HG03060 (cell line): ENCODE measurements at regions not wholly inside any gene's neighbourhood (a gene's known extent, or its start where the extent isn't known, plus 50 kb on each side); places are given as distances from the start of the nearest gene placed in this dataset.

Source experiments
- ATAC-seq: cut with Tn5 transposase; IDR thresholded peaks from one replicate; pipeline ENCODE4 v1.9.1; 2021; ENCODE audit warnings: low read depth, moderate number of reproducible peaks; ENCODE audit not compliant: unreplicated experiment

DNA sequence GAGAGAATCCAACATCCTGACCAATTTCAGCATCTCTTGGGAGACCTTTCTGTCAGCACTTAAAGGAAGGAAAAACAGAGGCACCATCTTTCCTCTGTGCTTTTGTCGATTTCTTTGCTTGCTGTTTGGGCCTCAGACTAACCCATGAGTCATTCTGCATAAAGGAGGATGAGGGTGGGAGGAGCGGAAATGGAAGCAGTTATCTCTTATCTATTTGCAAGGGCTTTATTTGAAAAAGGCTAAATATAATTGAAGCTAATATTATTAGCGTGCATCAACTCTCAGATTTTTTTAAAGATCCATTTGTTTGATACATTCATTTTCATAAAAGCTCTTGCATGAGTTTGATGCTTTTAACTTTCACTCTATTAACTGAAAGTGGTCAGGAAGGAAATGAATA lies 72.9 kb downstream of the ZNF622 start:
- ATAC-seq: no peak

DNA sequence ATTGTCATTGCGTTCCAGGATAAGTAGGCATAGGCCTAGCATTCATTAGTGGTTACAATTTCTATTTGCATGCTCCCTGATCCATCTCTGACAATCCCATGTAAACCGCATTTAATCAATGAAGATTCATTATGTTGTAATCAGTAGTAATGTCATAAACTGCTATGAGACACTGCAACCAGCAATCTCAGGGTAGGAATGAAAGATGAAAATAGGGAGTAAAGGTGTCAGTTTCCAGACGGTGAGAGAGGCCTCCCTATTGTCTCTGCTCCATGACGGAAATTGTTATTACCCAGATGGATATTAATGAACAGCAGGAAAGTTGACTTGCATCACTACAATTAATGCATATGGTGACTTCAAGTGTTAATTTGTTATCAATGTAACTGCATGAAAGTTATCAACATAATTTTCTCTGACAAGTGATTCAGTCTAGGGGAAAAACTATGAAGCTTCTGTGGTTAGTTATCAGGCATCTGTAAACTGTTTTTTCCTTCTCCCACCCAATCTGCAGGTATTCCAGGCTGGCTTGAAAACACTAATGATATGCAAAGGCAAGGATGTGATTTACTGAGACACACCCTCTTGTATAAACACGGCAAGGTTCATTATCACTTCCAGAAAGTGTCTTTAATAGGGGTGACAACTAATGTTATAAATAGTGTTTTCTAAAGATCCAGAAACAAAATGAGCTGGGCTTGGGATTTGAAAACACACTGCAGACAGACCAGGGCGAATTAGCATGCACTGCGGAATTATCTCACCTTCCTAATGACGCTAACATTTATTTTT lies 73.5 kb downstream of the ZNF622 start:
- ATAC-seq: no peak

DNA sequence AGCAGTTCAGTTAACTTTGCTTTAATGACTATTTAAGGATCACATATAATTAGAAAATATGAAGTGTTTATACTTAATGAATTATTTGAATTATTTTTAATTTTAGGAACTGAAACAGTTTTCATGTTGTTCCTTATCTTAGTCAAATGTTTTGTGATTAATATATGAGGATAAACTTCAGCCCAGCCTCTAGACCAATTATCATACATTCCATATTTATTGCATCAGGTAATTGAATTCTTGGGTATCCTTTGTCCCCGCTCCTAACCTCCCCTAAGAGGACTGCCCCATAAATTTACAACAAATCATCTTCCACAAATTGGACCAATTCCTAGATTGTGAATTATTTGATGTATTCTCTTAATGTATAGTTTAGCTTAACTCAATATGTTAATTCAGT lies 74.8 kb downstream of the ZNF622 start:
- ATAC-seq: no peak

DNA sequence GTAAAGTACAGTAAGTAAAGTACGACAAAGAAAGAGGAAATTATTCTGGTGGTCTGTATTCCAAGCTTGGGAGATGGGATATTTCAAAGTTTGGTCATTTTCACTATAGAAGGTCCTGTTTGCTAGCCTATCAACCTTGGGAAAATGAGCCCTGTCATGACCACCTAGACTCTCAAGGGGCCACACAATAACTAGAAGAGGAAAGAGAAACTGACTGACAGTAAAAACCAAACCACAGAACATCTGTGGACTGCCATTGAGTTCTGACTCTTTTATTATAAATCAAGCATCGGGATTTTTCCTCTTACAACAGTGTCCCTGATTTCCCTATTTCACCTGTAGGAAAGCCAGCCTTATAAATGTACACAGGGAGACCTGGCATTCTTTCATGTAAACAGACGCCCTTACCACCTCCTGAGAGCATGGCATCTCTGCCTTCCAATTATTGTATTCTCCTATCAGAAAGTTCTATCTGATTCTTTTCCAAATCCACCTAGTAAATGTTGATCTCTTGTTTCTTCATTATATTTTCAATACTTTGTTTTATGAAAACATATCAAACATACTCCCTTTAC lies 80.0 kb downstream of the ZNF622 start:
- ATAC-seq: no peak

DNA sequence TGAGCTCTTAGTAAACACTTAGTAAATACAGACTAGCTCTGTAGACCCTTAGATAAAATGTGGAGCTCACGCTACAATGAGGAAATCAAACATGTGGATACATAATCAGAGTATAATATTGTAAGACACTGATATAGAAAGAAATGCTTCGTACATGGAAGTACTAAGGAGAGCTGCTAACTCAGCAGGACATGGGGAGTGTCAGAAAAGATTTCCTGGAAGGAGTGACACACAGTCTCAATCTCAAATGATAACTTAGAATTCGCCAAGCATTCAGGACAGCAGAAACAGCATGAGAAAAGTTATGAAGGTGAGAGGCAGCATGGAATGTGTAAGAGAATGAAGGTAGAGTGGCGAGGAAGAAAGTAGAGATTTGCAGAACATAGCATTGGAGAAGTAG lies 80.8 kb downstream of the ZNF622 start:
- no peak for ATAC-seq

DNA sequence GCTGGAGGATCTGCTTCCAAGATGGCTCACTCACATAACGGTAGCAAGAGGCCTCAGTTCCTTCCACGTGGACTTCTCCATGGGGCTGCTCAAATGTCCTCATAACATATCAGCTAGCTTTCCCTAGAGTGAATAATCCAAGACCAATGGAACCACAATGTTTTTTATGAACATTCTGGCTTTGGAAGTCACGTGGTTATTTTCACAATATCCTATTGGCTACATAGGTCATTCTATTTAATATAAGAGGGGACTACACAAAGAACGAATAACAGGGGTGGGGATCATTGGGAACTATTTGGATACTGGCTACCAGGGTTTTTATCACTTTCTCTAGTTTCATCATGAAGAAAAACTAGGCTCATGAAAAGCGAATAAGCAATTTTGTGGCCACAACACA lies 81.4 kb downstream of the ZNF622 start:
- no peak for ATAC-seq

DNA sequence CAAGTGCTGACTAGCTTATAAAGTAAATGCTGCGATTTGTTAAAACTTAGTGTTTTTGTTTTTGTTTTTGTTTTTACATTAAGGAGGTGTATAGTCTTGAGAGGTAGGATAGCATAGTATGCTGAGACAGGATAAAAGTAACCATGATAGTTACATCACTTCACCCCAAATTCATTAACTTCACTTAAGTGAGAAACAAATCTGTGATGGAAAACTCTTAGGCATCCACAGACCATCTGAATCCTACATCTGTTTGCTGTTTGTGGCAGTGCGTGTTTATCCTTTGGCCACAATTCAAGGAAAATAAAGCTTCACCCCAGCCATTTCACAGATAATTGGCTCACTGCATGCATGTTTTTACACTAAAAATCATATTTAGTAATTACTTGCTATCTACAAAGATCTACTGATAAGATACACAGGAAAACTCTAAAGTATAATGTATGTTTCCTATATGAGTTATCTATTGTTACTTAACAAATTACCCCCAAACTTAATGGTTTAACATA lies 82.0 kb downstream of the ZNF622 start:
- ATAC-seq: no peak

DNA sequence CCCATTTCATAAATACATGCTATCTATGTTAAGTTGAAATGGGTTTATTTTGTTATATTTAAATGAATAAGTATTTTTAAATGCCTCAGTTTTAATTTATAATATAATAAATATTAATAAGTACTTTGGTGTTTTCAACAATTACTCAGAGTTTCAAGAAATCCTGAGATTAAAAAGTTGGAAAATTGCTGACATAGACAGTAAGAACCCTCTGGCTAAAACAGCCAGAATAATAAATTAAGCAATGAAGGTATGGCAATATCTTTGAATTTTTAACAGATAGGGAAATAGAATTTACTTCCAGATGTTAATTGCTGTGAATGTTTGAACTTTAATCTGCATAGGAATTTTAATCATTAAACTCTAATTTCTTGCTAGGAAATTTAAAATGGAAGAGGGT lies 83.6 kb downstream of the ZNF622 start:
- ATAC-seq: no peak

DNA sequence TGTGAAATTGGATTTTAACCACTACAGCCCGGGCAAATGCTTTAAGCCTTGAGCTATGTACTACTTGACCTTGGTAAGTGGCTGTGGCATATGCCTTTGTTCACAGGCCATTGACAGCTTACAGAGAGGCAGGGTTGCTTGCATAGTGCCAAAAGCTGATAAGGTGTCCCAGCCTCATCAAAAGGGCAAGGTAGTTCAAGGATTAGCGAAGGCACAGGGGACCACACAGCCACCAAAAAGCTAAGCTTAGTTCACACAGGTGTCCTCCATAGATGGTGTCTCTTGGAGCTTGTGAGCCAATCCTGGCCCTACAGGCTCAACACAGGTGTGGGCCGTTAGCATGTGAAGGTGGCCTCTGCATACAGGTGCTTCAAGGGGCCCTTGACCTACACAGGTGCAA lies 86.8 kb downstream of the ZNF622 start:
- no peak for ATAC-seq

DNA sequence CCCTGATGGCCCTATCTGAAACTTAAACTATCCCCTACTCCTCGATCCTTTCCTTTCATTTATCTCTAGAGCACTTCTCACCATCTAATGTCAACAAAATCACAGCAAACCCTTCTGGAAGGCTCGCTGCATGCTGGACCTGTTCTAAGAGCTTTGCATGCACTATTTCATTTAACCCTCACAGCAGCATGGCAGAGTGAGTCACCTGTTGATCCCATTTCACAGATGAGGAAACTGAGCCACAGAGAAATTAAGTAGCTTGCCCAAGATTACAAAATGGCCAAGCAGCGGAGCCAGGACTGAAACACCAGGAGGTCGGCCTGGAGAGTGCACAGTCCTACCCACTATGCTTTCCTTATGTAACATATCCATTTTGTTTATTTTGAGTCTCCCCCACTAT lies 93.1 kb downstream of the ZNF622 start:
- no peak for ATAC-seq

DNA sequence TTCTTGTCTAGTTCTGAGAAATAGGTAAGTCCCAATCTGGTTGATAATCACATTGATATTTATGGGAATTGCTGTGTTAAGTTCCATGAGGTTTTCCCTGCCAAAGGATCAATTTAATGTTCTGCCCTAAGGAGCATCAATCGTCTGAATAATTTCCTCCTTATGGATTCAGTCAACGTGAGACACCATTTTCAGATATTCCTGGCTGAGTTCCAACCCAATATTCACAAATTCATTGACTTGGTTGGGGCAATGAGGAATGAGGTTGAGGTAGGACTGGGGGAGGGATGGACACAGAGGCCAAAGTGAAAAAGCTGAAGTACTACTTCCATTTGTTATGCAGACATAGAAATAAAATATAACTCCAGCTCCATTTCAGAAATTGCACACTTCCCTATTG lies 99.1 kb downstream of the ZNF622 start:
- ATAC-seq: no peak

DNA sequence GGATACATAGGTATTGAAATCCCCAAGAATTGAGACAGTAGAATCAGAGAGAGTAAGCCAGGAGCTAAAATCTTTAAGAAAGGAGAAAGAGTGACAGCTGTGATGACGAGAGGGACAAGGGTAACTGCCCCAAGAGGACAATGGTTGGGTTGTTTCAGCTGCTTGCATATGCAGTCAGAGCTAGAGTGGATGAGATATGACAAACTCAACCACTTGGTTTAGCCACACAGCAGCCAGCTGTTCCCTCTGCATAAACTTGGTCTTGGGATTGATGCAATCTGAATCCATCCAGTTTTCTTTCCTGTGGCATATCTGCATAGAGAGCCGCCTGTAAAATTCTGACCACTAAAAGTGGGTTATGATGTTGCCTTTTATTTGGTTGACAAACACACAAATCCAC lies 100.7 kb downstream of the ZNF622 start:
- ATAC-seq: no peak

DNA sequence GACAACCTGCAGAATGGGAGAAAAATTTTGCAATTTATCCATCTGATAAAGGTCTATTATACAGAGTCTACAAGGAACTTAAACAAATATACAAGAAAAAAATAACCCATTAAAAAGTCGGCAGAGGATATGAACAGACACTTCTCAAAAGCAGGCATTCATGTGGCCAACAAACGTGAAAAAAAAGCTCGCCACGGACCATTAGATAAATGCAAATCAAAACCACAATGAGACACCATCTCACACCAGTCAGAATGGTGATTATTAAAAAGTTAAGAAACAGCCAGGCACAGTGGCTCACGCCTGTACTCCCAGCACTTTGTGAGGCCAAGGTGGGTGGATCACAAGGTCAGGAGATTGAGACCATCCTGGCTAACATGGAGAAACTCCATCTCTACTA lies 112.2 kb downstream of the ZNF622 start:
- peak; percentile 79 for ATAC-seq

DNA sequence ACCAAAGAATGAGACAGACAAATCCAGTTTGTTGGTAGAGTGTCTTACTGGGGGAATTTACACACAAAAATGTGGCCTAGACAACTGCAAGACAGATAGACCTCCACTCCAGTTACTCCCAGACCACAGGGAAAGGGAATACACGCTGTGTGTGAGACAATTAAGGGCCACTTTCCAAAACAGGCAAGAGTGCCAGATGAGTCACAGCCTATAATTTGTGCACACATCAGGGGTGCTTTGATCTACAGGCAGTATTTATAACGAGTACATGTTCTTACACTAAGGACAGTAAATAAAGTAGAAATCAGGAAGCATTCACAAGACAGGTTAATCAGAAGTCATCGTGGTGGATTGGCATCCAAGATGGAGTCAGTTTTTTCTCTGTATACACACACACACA lies 114.8 kb downstream of the ZNF622 start:
- ATAC-seq: no peak

DNA sequence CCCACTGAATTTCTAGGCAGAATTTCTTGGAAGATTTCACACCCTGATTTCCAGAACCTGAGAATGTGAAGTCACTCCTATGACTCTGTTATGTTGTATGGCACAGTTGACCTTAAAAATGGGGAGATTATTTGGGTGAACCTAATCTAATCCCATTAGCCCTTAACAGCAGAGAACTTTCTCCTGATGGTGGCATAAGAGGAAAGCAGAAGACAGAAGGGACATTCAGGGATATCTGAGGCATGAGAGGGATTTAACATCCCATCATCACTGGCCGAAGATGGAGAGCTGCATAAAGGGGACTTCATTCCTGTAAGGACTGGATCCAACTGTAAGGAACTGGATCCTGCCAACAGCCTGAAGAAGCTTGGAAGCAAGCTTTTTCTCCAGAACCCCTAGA lies 119.2 kb downstream of the ZNF622 start:
- ATAC-seq: no peak

DNA sequence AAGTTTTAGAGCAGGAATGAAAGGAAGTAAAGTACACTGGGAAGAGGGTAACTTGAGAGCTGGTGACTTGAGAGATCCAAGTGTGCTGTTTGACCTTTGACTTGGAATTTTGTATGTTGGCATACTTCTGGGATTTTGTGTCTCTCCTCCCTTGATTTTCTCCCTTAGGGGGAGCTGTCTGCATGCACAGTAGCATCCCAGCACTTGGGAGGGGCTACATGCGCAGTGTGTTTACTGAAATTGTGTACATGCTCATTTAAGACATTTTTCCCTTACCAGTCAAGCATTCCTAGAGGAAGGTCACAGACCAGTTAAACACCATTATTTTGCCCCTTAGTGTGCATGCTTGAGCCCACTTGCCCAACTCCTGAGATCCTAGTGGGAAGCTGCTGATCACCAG lies 120.1 kb downstream of the ZNF622 start:
- ATAC-seq: no peak

DNA sequence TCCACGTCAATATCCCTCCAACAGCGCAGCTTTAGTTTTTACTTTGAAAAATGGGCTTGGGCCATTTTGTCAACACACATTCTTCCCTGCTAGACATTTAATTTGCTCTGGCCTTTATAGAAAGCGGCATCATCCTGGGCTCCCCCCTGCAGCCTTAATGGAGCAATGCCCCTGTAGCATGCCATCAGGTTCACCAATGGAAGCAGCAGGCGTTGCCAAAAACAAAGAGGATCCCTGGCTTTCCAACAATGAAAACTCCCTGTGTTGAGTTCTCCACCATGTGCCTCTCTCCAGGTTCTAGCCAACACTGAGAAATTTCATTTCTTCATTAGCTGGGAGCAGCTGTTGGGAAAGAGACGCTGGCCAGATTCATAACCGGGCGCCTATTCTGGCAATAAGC lies 139.5 kb downstream of the ZNF622 start:
- ATAC-seq: no peak

DNA sequence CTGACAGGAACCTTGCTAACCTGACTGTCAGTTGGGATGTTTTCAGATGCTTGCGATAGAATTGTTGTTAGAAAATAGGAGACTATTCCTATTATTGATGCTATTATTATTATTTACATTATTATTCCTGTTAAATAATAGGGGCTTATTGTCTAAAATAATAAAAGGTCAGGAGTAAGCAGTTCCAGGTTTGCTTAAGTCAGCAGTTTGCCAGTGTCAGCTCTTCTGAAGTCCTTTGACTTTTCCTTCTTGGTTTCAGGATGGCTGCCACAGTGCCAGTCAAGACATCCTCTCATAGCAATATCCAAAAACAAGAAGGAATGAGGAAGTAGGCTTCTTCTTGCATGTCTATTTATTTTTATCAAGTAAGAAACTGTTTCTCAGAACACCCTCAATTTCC lies 141.7 kb upstream of the MARCHF11 start:
- no peak for ATAC-seq

DNA sequence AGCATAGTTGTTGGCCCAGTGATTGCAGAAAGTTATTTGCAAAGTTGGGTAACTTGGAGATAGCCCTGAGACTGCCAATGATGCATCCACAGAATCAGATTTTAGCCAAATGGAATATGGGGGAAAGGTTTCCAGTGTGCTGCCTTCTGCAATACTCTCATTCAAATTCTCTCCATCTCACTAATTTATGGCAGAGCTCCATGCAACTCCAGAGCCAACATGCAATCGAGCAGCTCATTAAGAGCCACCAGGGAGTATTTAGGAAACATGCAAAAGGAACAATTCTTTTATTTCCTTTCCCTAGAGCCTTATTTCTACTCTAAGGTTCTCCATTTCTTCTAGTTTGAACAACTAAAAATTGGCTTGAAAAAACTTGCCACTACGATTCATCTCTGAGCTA lies 135.9 kb upstream of the MARCHF11 start:
- ATAC-seq: no peak

DNA sequence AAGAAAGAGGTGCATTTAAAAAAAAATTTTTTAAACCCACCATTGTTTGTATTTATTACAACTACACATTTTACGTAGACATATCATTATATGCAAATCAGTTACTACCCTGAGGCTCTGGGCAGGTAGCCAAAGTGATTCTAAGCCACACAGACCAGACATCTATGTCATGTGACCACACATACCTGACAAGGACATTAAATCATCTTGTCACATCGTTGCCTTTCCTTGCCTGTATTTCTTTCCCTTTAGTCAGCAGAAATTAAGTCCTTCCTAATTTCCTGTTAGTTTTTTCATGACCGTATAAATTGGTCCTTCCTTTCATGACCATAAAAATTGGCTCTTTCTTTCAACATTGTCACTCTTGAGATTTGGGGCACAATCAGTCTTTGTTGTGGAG lies 134.2 kb upstream of the MARCHF11 start:
- no peak for ATAC-seq

DNA sequence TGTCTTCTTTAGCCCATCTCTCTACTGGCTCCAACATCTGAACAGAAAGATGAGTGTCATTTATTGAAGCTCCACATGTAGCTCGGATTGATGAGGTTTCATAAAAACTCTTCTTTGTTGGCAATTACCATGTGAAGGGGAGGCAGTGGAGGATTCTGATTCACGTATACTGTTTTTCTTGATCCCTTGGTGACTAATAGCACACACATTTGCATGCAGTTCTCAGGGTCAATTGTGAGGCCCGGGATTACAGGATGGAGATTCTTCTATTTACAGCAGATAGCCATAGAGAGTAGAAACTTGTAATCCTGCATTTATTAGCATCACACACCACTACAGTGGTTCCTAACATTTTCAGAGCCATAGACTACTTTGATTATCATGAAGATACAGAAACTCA lies 133.2 kb upstream of the MARCHF11 start:
- ATAC-seq: no peak

DNA sequence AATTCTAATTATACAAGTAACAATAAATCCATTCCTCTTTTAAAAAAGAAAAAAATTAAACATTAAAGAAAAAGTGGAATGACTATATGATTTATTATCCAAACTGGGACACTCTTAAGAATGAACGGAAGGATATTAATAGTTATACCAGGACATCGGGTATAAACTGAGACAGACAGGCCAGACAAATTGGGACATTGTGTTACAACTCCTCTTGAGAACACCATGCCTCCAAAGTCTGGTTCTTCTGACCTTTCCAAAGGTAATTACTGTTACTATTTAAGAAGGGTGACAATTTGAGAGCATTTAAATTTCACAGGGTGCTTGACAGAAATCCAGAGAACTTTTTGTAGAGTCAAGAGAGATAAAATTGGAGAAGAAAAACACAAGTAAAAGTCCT lies 132.1 kb upstream of the MARCHF11 start:
- ATAC-seq: no peak
